ENCODE measurements at regions not wholly inside any gene's neighbourhood (a gene's known extent, or its start where the extent isn't known, plus 50 kb on each side); places are given as distances from the start of the nearest gene placed in this dataset.

GRCh38 chr20:60215816-60216730 lies 257.9 kb downstream of the CDH26 start:
- TF ChIP-seq CTCF (conservative IDR thresholded peaks at IDR 0.05; ENCODE audit: low read length) (no peak), EZH2phosphoT487 (IDR thresholded peaks at IDR 0.05; ENCODE audit: borderline replicate concordance, low read depth, low read length) (no peak)

Data from OCI-LY7 (cell line).